ENCODE measurements at regions not wholly inside any gene's neighbourhood (a gene's known extent, or its start where the extent isn't known, plus 50 kb on each side); places are given as distances from the start of the nearest gene placed in this dataset.

- TF ChIP-seq E2F6 (IDR thresholded peaks at IDR 0.05; ENCODE audit: borderline replicate concordance, low read depth): no peak
- no peak for TF ChIP-seq MAZ (IDR thresholded peaks at IDR 0.05; ENCODE audit: borderline replicate concordance, low read depth, low read length)
- TF ChIP-seq ZC3H11A (IDR thresholded peaks at IDR 0.05): no peak
- TF ChIP-seq HOXB13 (CRISPR knock-in tag; IDR thresholded peaks at IDR 0.05; ENCODE audit: low read depth): no peak
Observed at GRCh38 chr1:239011382-239011781, 375.0 kb upstream of the CHRM3 start (continued).

- FAIRE-seq (no peak), ATAC-seq (no peak), DNase-seq (ENCODE audit: low read depth in 1 of 2, low spot score in 1 of 2) (no peak)
- POLR2A ChIA-PET: no interaction called here
- Histone ChIP-seq H3K4me2 (no peak overlapping the region), H3K27ac (no peak overlapping the region), H3K4me1 (no peaks in the 10 kb centered on the region), H3K4me3 (no peak overlapping the region), H3K9me3 (no peaks in the 10 kb centered on the region)
- CTCF ChIA-PET: no interaction called here
- TF ChIP-seq PBX3 (IDR thresholded peaks at IDR 0.05) (no peak), FOSB (CRISPR knock-in tag; IDR thresholded peaks at IDR 0.05) (no peak), CBX8 (IDR thresholded peaks at IDR 0.05) (no peak), NPAS2 (CRISPR knock-in tag; IDR thresholded peaks at IDR 0.05; ENCODE audit: borderline replicate concordance) (no peak), EP300 (IDR thresholded peaks at IDR 0.05) (no peak), TFCP2L1 (CRISPR knock-in tag; IDR thresholded peaks at IDR 0.05) (no peak), GATA3 (IDR thresholded peaks at IDR 0.05; ENCODE audit: borderline replicate concordance) (no peak), FOXS1 (CRISPR knock-in tag; IDR thresholded peaks at IDR 0.05) (no peak), POLR2AphosphoS2 (conservative IDR thresholded peaks at IDR 0.05; ENCODE audit: low read length) (no peak), BHLHE40 (IDR thresholded peaks at IDR 0.05; ENCODE audit: low read depth, low read length) (no peak), USF2 (IDR thresholded peaks at IDR 0.05) (no peak), HEYL (CRISPR knock-in tag; IDR thresholded peaks at IDR 0.05) (no peak), FOSL2 (IDR thresholded peaks at IDR 0.05) (no peak), FOSL2 (CRISPR knock-in tag; IDR thresholded peaks at IDR 0.05) (no peak)
Observed at GRCh38 chr1:239008568-239008967, 377.8 kb upstream of the CHRM3 start.

- ATAC-seq (no peak), DNase-seq (ENCODE audit: low read depth in 1 of 2, low spot score in 1 of 2) (no peak), FAIRE-seq (no peak)
- Histone ChIP-seq H3K4me3 (no peak overlapping the region), H3K9me3 (no peaks in the 10 kb centered on the region), H3K27ac (no peak overlapping the region), H3K4me2 (no peak overlapping the region), H3K4me1 (no peaks in the 10 kb centered on the region)
- 1% methylated on average over 4 of the region's 4 CpGs for WGBS (ENCODE audit: missing lambda C conversion rate)
- TF ChIP-seq KDM5A (IDR thresholded peaks at IDR 0.05) (no peak), HEYL (CRISPR knock-in tag; IDR thresholded peaks at IDR 0.05) (no peak), USF2 (IDR thresholded peaks at IDR 0.05) (no peak), PBX3 (IDR thresholded peaks at IDR 0.05) (no peak), EHF (CRISPR knock-in tag; IDR thresholded peaks at IDR 0.05) (no peak), CHD2 (IDR thresholded peaks at IDR 0.05; ENCODE audit: low read length, partially characterized antibody) (no peak), BHLHE40 (IDR thresholded peaks at IDR 0.05; ENCODE audit: low read depth, low read length) (no peak), TFCP2L1 (CRISPR knock-in tag; IDR thresholded peaks at IDR 0.05) (no peak), GATA3 (IDR thresholded peaks at IDR 0.05; ENCODE audit: borderline replicate concordance) (no peak), JUN (IDR thresholded peaks at IDR 0.05) (no peak), MAX (IDR thresholded peaks at IDR 0.05) (no peak), NR3C1 (IDR thresholded peaks at IDR 0.05) (no peak), RARB (CRISPR knock-in tag; IDR thresholded peaks at IDR 0.05) (no peak), FOSL2 (IDR thresholded peaks at IDR 0.05) (no peak), FOSL2 (CRISPR knock-in tag; IDR thresholded peaks at IDR 0.05) (no peak), HOXB5 (CRISPR knock-in tag; IDR thresholded peaks at IDR 0.05) (no peak), E2F6 (IDR thresholded peaks at IDR 0.05; ENCODE audit: borderline replicate concordance, low read depth) (no peak), KDM1A (IDR thresholded peaks at IDR 0.05; ENCODE audit: low read depth) (no peak), HES2 (IDR thresholded peaks at IDR 0.05) (no peak), ZNF302 (CRISPR knock-in tag; IDR thresholded peaks at IDR 0.05) (no peak)
- ChIA-PET POLR2A (no interaction called here), CTCF (interaction anchor here (0.8 kb wide), 1 partner anchor 15 kb away, joined by 3 read pairs; no protein-coding TSS in a partner anchor)
Observed at GRCh38 chr1:239006276-239006675, 380.1 kb upstream of the CHRM3 start.
